Stimulated activated naive CD8-positive, alpha-beta T cell treated with anti-CD3 and anti-CD28 coated beads, Interleukin-15, amount 100 ng/mL, for 72 hours (primary cell): ENCODE measurements at regions not wholly inside any gene's neighbourhood (a gene's known extent, or its start where the extent isn't known, plus 50 kb on each side); places are given as distances from the start of the nearest gene placed in this dataset.
"Not testable (repeated sequence)": the region's sequence is repeated elsewhere in the genome, so short reads cannot be mapped to it uniquely, and the experiment has no call there.

Experiments
- ATAC-seq: fragments of 150-1000 bp; cut with Tn5 transposase; 2 replicates; pipeline ENCODE4 v1.10.0; 2021; ENCODE audit warnings: mild to moderate bottlenecking, moderate library complexity
- DNase-seq, 2 donors: peaks; one replicate each; pipeline ENCODE4 v3.0.0; 2021 to 2022
- H3K27ac Mint-ChIP-seq, 2 donors: one replicate each; pipeline ENCODE4 v1.8.0; 2022; ENCODE audit warnings: mild to moderate bottlenecking in 2 of 2, mixed read lengths in 2 of 2, moderate library complexity in 2 of 2
- H3K27me3 Mint-ChIP-seq: one replicate; pipeline ENCODE4 v1.8.0; 2022; ENCODE audit warnings: mixed read lengths
- H3K4me1 Mint-ChIP-seq: one replicate; pipeline ENCODE4 v1.8.0; 2022; ENCODE audit warnings: mild to moderate bottlenecking, mixed read lengths
- H3K4me3 Mint-ChIP-seq, 2 donors: one replicate each; pipeline ENCODE4 v1.8.0; 2022; ENCODE audit warnings: mild to moderate bottlenecking in 2 of 2, mixed read lengths in 2 of 2, moderate library complexity in 1 of 2
- H3K9me3 Mint-ChIP-seq, 2 donors: one replicate each; pipeline ENCODE4 v1.8.0; 2022; ENCODE audit warnings: mixed read lengths in 2 of 2

GRCh38 chr7:101747053-101747878, 70.2 kb upstream of the CUX1 start:
- no peak for DNase-seq
- peaks cover 42% of the 10 kb centered on the region for H3K4me1 Mint-ChIP-seq
- peak; percentile 42 for ATAC-seq
- H3K9me3 Mint-ChIP-seq: no peaks in the 10 kb centered on the region
- H3K4me3 Mint-ChIP-seq: peak overlapping the region in 1 of 2 donors; percentile 26
- no peaks in the 10 kb centered on the region for H3K27me3 Mint-ChIP-seq
- peak overlapping the region in 1 of 2 donors; percentile 23 for H3K27ac Mint-ChIP-seq

DNA sequence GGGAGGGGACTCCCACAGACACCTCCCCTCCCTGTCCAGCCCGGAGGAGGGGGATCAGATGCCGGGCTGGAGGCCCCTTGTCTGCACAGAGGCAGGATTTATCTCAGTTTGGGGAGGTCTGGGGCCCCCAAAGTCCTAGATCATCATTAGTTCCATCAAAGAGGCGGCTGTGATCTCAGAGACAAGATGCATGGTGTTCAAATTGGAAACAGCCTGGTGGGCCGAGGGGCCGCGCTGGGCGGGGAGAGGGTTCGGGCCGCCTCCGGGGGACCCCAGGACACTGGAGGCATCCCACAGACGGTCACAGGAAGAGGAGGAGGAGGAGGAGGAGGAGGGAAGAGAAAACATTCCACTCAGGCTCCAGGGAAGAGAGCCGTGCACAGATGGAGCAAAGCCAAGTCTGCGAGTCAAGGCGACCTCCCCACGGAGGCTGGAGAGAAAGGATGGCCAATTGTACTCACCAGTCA, 69.5 kb upstream of the CUX1 start:
- Mint-ChIP-seq H3K4me1 (peaks cover 38% of the 10 kb centered on the region), H3K9me3 (no peaks in the 10 kb centered on the region), H3K27ac (no peak overlapping the region), H3K27me3 (no peaks in the 10 kb centered on the region), H3K4me3 (no peak overlapping the region)
- DNase-seq (no peak), ATAC-seq (peak; percentile 10)

- ATAC-seq: no peak
- Mint-ChIP-seq H3K4me3 (no peak overlapping the region), H3K4me1 (peaks cover 41% of the 10 kb centered on the region), H3K27ac (no peak overlapping the region), H3K27me3 (no peaks in the 10 kb centered on the region), H3K9me3 (no peaks in the 10 kb centered on the region)
- DNase-seq: no peak
Measured at GRCh38 chr7:101749891-101750290, 67.5 kb upstream of the CUX1 start.

DNA sequence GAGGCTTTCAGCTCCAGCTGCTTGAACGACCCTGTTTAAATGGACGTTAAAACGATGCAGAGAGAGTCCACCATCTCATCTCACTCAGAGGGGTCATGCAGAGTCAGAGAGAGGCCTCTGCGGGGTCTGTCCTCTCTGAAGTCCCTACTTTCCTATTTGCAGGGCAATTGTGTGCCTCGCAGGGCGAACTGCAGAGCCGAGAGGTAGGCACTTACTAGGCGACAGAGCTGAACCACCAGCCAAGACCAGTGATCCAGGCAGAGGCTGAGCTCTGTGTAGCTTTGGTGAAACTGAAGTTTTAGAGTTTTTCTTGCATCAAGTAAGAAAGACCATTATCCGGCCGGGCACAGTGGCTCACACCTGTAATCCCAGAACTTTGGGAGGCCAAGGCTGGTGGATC, 64.1 kb upstream of the CUX1 start:
- Mint-ChIP-seq H3K4me1 (peaks cover 18% of the 10 kb centered on the region), H3K27ac (no peak overlapping the region), H3K4me3 (peak overlapping the region in 1 of 2 donors; percentile 79), H3K27me3 (no peaks in the 10 kb centered on the region), H3K9me3 (no peaks in the 10 kb centered on the region)
- no peak for ATAC-seq
- no peak for DNase-seq

- peak overlapping the region; percentile 59 to 72 for H3K27ac Mint-ChIP-seq
- DNase-seq (no peak), ATAC-seq (peak; percentile 54)
- H3K9me3 Mint-ChIP-seq: no peaks in the 10 kb centered on the region
- peaks cover 18% of the 10 kb centered on the region for H3K4me1 Mint-ChIP-seq
- no peaks in the 10 kb centered on the region for H3K27me3 Mint-ChIP-seq
- H3K4me3 Mint-ChIP-seq: peak overlapping the region; percentile 79 to 87
Measured at GRCh38 chr7:101754424-101755159, 62.8 kb upstream of the CUX1 start.

- no peak for DNase-seq
- Mint-ChIP-seq H3K27ac (no peak overlapping the region), H3K4me3 (no peak overlapping the region), H3K4me1 (peaks cover 24% of the 10 kb centered on the region), H3K27me3 (no peaks in the 10 kb centered on the region), H3K9me3 (no peaks in the 10 kb centered on the region)
- ATAC-seq: no peak
Measured at GRCh38 chr7:101757879-101758278, 59.5 kb upstream of the CUX1 start.

DNA sequence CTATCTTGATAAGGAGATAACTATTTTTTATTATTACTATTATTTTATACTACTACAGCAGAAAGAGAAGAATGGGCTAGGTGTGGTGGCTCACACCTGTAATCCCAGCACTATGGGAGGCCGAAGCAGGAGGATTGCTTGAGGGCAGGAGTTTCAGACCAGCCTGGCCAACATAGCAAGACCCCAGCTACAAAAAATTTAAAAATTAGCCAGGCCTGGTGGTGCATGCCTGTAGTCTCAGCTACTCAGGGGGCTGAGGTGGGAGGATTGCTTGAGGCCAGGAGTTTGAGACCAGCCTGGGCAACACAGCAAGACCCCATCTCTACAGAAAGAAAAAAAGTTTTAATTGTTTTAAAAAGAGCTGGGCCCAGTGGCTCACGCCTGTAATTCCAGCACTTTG, 58.9 kb upstream of the CUX1 start:
- H3K27me3 Mint-ChIP-seq, H3K27ac Mint-ChIP-seq, ATAC-seq, DNase-seq, H3K4me3 Mint-ChIP-seq, H3K9me3 Mint-ChIP-seq: not testable (repeated sequence)
- peaks cover 22% of the 10 kb centered on the region for H3K4me1 Mint-ChIP-seq

DNA sequence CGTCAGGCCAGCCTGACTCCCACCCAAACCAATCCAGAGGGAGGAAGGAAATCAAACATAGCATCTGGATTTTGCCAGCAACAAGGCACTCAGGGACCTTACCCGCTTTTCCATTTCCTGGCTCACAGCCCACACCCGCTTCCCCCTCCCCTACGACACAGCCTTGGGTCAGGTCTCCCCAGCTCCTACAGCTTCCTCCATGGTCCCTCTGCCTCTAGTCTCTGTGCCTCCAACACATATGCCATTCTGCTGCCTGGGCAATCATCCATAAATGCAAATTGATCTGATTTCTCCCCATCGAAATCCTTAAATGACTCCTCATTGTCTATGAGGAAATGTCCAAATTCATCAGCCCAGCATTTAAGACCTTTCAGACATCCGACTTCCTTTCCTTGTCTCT, 53.2 kb upstream of the CUX1 start:
- ATAC-seq (no peak), DNase-seq (no peak)
- H3K9me3 Mint-ChIP-seq: no peaks in the 10 kb centered on the region
- no peak overlapping the region for H3K27ac Mint-ChIP-seq
- H3K27me3 Mint-ChIP-seq: no peaks in the 10 kb centered on the region
- peaks cover 6% of the 10 kb centered on the region for H3K4me1 Mint-ChIP-seq
- H3K4me3 Mint-ChIP-seq: no peak overlapping the region

GRCh38 chr7:101767544-101767943, 49.9 kb upstream of the CUX1 start:
- Mint-ChIP-seq H3K4me3 (no peak overlapping the region), H3K27ac (no peak overlapping the region), H3K27me3 (no peaks in the 10 kb centered on the region), H3K4me1 (no peaks in the 10 kb centered on the region), H3K9me3 (no peaks in the 10 kb centered on the region)
- no peak for DNase-seq
- no peak for ATAC-seq
